ENCODE measurements at regions not wholly inside any gene's neighbourhood (a gene's known extent, or its start where the extent isn't known, plus 50 kb on each side); places are given as distances from the start of the nearest gene placed in this dataset.

DNA sequence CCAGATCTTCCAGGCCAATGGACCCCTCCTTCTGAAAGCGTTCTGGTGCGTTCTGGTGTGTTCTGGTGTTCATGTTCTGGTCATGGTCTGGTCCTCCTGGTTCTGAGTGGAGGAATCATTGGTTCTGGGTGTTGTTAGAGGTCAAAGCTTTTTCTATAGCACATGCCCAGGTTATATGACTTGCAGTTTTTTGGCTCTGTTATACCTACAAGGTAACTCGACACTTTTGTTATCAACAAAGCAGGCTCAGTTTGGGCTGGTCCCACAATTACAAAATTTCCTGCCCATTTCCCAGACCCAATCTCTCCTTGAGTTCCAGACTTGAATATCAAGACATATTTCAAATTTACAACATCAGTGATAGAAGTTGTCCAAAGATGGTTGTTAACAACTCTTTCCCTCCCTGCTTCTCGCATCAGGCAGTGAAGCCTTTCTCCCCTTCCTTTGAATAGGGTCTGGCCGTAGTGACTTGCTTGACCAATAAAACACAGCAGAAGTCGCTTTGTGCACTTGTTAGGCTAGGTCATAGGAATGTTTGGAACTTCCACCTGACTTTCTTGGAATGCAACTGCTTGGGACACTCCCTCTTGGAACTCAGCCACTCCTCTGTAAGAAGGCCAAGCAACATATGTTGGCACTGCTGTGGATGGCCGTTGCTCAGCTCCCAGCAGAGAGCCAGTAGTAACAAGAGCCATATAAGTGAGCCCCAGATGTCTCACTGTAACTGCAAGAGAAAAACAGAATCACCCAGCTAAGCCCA is 83.1 kb upstream of the STEAP1B start:
- no peak for DNase-seq

- no peak for DNase-seq
Measured at GRCh38 chr7:22581099-22581498, 81.1 kb upstream of the STEAP1B start.

- no peak for DNase-seq
Measured at GRCh38 chr7:22579961-22580360, 80.0 kb upstream of the STEAP1B start.

DNA sequence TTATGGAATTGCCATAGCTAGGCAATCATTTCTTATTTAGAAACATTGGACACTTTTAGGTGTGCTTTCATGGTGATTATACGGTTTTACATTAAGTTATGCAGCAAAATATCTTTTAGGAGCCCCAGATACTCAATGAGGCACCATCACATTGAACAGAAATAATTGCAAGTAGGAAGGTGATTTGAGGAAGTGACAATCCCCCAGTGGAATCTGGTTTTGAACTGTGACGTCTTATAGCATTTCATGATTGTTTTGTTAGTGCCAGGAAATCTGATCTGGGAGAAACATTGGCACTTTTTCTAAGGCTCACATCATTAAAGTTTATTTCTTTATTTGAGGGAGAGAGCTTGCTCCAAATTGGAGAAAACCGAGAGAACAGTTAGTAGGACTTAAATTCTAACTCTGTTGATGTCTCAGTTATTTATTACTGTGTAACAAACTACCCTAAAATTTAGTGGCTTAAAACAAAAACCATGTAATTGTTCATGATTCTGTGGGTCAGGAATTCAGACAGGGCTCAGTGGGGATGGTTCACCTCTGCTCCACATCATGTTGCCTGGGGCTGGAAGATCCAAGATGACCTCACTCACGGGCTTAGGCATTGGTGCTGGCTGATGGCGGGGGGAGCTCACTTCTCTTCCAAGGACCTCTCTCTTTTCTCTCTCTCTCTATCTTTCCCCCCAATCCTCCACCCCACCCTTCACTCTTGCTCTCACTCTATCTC is 78.2 kb upstream of the STEAP1B start:
- DNase-seq, result no peak

DNA sequence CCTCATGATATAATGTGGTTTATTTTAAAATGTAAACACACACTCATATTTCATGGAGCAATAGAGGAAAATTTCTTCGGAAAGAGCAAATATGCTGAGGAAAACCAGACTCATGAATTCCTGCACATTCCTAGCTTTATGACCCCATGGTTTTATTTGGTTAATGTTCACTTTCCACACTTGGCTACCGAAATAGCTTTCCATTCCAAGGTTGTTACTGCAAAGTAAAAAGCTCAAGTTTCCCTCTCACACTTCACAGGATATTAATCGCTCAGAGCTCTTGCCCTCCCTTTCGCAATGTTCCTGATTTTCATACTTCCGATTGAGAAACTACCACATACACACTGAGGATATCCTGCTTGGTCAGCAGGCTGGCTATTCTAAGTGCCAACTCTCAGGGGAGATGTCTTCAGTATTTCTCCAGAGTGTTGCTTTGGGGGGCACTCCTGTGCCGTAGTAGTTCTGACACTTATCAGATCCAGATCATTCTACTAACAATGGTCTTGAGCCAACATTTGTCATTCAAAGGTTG is 77.5 kb upstream of the STEAP1B start:
- DNase-seq, result no peak

DNA sequence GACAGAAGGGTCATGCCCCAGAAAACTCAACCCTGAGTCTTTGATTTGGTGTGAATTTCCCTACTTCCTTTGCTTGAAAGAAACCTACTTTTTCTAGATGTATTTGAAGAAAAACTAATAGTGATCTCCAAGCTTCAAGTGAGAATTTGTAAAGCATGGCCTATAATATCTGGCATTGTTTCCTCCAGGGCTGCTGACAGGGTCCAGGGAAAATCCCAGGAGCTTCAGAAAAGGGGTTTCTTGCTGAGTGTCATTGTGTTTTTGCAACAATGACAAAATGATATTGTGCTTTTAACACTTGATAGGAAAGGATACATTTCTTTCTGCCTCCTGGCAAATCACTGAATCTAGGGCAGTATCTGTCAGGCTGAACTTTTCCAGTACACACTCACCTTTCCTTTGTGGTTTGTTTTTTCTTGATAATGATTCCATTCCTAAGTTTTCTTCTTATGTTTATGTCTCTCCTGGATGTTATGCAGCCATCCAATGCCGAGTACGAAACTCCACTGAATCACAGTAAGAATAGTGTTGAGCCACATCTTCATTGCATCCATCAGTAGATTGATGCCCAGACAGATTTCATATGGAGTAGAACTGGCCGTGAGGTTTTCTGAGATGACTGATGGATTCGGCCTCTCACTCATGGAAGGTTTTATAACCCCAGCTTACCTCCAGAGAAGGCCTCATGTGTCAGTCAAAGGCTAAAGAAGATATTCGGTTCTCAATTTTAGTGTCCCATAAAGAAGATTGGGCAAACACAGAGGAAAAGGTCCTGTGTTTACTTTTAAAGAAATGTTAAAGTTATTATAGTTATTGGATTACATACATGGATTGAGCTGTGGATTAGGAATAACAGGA is 76.9 kb upstream of the STEAP1B start:
- DNase-seq, result no peak

DNA sequence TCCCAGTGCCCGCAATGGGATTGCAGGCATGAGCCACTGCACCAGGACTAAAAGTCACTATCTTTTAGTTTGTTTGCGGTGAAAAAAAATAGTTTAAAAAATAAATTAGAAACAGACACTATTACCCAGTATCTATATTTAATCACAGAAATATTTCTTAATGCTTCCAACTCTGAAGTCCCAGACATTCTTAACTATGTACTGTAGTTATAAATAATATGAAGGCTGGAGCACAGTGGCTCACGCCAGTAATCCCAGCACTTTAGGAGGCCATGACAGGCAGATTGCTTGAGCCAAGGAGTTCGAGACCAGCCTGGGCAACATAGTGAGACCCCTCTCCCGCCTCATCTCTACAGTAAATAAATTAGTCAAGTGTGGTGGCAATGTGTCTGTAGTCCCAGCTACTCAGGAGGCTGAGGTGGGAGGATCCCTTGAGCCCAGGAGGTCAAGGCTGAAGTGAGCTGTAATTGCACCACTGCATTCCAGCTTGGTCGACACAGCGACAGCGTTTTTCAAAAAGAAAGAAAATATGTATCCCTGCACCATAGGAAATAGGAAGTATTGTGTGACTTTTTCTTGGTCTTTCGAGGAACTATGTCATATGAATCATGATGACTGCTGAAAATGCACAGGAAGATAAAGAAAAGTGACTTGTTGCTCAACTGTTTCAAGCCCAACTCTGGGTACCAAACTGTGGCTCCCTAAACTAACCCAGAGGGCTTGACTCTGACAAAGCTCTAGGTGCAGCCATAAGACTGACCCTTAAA is 74.9 kb upstream of the STEAP1B start:
- no peak for DNase-seq

DNA sequence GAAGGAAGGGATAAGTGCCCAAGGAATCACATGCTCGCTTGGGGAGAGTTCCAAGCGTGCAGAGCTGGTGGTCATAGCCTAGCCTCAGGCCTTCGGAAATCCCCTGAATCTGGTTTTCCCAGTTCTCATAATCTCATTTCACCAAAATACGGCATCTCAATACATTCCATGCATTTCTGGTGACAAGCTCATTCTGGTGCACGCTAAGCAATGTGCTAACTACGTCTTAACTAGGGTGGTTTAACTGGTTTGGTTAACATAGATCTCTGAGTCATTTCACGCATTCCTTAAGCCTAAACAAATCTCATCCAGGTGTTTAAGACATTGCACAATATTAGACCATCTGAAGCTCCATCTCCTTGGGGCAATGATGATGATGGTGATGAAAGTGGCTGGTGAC is 72.9 kb upstream of the STEAP1B start:
- no peak for DNase-seq

DNA sequence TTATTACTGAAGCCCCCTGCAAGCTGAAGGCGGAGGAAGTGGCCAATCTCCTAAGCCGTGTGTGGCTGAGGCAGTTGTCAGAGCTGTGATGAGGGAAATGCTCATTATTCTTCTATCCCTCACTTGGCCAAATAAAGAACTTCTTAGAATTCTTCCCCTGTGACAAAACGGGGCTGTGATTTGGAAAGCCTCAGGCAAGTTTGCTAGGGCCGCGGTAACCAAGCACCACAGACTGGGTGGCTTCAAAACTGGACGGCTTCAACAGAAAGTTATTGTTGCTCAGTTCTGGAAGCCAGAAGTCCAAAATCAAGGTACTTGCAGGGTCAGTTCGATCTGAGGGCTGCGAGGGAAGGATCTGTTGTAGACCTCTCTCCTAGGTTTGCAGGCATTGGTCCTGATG is 72.3 kb upstream of the STEAP1B start:
- DNase-seq, result no peak

- no peak for DNase-seq
Measured at GRCh38 chr7:22571766-22572165, 71.8 kb upstream of the STEAP1B start.

- no peak for DNase-seq
Measured at GRCh38 chr7:22569586-22570321, 69.8 kb upstream of the STEAP1B start.

DNA sequence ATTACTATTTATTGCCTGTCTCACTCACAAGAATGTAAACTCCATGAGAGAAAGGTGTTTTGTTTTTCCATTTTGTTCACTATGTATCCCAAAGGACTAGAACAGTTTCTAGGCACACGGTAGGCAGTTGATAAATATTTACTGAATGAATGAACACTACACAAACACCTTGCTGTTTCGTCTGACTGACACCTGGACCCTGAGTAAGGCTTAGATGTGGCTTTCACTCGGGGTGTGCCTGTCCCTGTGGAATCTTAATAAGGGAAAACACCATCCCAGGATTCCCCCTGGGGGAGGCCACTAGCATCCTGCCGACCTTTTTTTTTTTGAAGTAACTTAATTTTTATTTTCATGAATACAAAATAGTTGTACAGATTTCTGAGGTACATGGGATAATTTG is 66.6 kb upstream of the STEAP1B start:
- DNase-seq, result no peak

DNA sequence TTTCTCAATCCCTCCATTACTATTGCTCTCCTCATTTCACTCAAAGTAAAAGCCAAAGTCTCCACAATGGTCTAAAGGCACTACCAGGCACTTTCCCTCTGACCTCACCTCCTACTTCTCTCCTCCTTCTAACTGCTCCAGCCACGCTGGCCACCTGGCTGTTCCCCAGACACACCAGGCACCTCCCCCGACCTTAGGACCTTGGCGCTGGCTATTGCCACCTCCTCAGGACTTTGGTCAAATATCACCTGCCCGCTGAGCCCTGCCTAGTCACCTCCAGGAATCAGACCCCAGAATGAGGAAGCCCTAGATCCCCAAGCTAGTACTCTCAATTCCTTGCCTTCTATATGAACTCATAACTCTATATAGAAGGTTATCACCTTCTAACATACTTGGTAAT is 66.2 kb upstream of the STEAP1B start:
- no peak for DNase-seq

DNA sequence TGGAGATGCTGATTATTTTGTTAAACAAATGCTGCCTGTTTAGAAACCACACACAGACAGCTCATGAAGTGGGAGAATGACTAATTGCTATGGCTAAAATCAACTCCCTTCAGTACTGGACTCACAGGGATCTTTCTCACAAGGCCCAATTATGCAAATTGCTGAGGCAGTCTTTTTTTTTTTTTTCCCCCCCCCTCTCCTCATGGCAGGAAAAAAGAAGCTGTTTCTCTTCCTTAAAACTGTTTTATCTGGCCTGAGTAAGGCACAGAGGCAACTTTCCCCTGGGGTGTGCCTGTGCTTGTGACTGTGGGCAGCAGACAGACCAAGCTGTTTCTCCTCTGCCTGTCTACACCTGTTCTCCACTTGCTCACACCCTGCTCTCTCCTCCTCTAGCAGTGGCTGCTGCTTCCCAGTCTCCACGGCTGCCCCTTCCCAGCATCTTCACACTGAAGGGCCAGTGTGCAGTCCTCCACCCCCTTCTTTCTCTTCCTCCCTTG is 65.4 kb upstream of the STEAP1B start:
- no peak for DNase-seq

GRCh38 chr7:22564511-22565045 is 64.6 kb upstream of the STEAP1B start:
- no peak for DNase-seq

DNA sequence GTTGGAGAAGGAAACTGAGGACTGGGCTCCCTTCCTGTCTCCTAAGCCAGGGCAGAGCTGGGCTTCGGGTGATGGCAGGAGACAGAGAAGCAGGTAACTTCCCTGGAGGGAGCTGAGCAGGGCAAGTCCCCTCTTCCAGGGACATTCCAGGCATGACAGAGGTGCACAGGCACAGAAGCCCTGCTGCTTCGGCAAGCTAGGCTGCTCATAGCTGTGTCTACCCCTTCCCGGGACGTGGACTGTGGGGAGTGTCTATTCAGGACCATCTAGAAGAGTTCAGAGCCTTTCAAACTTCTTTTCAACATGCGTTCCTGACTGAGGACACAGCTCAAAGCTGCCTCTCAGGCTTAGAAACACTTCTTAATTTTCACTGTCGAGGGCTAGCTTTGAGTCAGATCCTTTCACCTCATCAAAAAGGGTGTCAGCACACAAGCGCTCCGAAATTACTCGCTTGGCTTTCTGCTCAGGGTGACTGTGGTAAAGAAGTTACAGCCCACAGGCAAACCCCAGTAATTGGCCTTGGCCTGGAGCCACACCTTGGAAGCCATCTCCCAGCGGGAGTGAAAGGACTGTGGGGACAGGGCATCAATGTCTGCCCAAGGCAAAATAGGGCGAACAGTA is 63.7 kb upstream of the STEAP1B start:
- DNase-seq, result no peak

- DNase-seq, result peak; percentile 20 to 53
Measured at GRCh38 chr7:22563032-22563501, 63.1 kb upstream of the STEAP1B start.

GRCh38 chr7:22561895-22562593 is 62.1 kb upstream of the STEAP1B start:
- no peak for DNase-seq

GRCh38 chr7:22561321-22561811 is 61.4 kb upstream of the STEAP1B start:
- DNase-seq, result peak; percentile 21 to 35

Data from SHP77 (cell line).